PC-9 (cell line): ENCODE measurements at regions not wholly inside any gene's neighbourhood (a gene's known extent, or its start where the extent isn't known, plus 50 kb on each side); places are given as distances from the start of the nearest gene placed in this dataset.

Source experiments
- EZH2 ChIP-seq: fragments of 200-600 bp; sonication (generic); IDR thresholded peaks from 2 replicates; pipeline ENCODE4 v1.8.0; 2017; ENCODE audit warnings: antibody characterized with exemption, low read depth
- TF ChIP-seq, protein P1 (sequence below): fragments of 200-600 bp; sonication (generic); conservative IDR thresholded peaks from 2 replicates; pipeline ENCODE4 v1.6.1; 2017; ENCODE audit warnings: mixed run types, antibody characterized with exemption, mild to moderate bottlenecking, moderate library complexity

DNA sequence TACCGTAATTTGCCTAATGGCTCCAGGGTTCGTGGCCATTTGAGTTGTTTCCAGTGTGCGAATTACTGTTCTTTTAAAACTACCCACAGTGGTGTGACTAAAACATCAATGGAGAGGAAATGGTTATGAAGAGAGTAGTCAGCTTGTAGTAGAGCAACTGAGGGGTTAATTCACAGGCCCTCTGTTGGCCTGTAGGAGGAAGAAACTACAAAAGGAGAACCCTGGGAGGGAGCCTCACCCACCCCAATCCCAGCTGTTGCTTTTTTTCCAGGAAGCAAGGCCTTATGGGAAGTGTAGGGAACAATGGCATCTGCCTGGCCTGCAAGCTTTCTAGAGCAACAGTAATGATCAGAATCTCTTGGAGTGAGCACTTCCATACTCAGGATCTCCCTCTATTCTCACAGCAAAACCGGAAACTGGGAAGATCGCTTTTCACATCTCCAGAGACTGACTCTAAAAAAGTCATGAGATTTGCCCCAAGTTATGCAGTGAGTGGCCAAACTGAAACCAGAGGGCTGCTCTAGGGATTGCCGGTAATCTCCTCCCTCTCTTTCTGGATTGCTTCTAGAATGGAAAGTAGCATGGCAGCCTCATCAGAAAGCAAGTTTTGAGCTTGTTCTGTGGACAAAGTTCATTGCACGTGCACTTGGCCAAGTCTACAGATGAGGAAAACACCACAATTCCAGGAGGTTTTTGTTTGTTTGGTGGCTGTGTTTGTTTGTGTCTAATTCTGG is 125.3 kb upstream of the PWP1 start:
- TF ChIP-seq, protein P1, sequence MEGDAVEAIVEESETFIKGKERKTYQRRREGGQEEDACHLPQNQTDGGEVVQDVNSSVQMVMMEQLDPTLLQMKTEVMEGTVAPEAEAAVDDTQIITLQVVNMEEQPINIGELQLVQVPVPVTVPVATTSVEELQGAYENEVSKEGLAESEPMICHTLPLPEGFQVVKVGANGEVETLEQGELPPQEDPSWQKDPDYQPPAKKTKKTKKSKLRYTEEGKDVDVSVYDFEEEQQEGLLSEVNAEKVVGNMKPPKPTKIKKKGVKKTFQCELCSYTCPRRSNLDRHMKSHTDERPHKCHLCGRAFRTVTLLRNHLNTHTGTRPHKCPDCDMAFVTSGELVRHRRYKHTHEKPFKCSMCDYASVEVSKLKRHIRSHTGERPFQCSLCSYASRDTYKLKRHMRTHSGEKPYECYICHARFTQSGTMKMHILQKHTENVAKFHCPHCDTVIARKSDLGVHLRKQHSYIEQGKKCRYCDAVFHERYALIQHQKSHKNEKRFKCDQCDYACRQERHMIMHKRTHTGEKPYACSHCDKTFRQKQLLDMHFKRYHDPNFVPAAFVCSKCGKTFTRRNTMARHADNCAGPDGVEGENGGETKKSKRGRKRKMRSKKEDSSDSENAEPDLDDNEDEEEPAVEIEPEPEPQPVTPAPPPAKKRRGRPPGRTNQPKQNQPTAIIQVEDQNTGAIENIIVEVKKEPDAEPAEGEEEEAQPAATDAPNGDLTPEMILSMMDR, result no peak
- TF ChIP-seq EZH2, result no peak
